GM19035 (cell line): ENCODE measurements at regions not wholly inside any gene's neighbourhood (a gene's known extent, or its start where the extent isn't known, plus 50 kb on each side); places are given as distances from the start of the nearest gene placed in this dataset.

Source experiments
- ATAC-seq: cut with Tn5 transposase; IDR thresholded peaks from one replicate; pipeline ENCODE4 v1.9.1; 2021; ENCODE audit not compliant: unreplicated experiment

- ATAC-seq: no peak
These were observed 413.6 kb downstream of the CDH2 start for GRCh38 chr18:27763341-27763740.

GRCh38 chr18:27762054-27762453 is 414.9 kb downstream of the CDH2 start:
- no peak for ATAC-seq

GRCh38 chr18:27752944-27753343 is 424.0 kb downstream of the CDH2 start:
- no peak for ATAC-seq

GRCh38 chr18:27750923-27751322 is 426.0 kb downstream of the CDH2 start:
- ATAC-seq: no peak

- ATAC-seq: no peak
These were observed 426.9 kb downstream of the CDH2 start for GRCh38 chr18:27750014-27750413.

GRCh38 chr18:27749194-27749593 is 427.7 kb downstream of the CDH2 start:
- ATAC-seq: no peak

- ATAC-seq: no peak
These were observed 430.7 kb downstream of the CDH2 start for GRCh38 chr18:27746241-27746640.

GRCh38 chr18:27735117-27735516 is 441.8 kb downstream of the CDH2 start:
- ATAC-seq: no peak

GRCh38 chr18:27731211-27731610 is 445.7 kb downstream of the CDH2 start:
- ATAC-seq: no peak

- ATAC-seq: no peak
These were observed 448.3 kb downstream of the CDH2 start for GRCh38 chr18:27728659-27729058.

GRCh38 chr18:27724362-27724761 is 452.6 kb downstream of the CDH2 start:
- ATAC-seq: no peak

- ATAC-seq: no peak
These were observed 453.8 kb downstream of the CDH2 start for GRCh38 chr18:27723168-27723567.

- ATAC-seq: no peak
These were observed 457.2 kb downstream of the CDH2 start for GRCh38 chr18:27719680-27720079.

- ATAC-seq: no peak
These were observed 459.1 kb downstream of the CDH2 start for GRCh38 chr18:27717816-27718215.

GRCh38 chr18:27717250-27717649 is 459.7 kb downstream of the CDH2 start:
- no peak for ATAC-seq

GRCh38 chr18:27715751-27716150 is 461.2 kb downstream of the CDH2 start:
- no peak for ATAC-seq

- no peak for ATAC-seq
These were observed 463.2 kb downstream of the CDH2 start for GRCh38 chr18:27713738-27714095.

GRCh38 chr18:27713037-27713737 is 463.7 kb downstream of the CDH2 start:
- ATAC-seq: no peak

GRCh38 chr18:27712066-27712465 is 464.9 kb downstream of the CDH2 start:
- no peak for ATAC-seq

GRCh38 chr18:27711382-27711781 is 465.5 kb downstream of the CDH2 start:
- ATAC-seq: no peak

- no peak for ATAC-seq
These were observed 467.6 kb downstream of the CDH2 start for GRCh38 chr18:27709344-27709743.

GRCh38 chr18:27707201-27707600 is 469.7 kb downstream of the CDH2 start:
- ATAC-seq: no peak

- ATAC-seq: no peak
These were observed 472.1 kb downstream of the CDH2 start for GRCh38 chr18:27704736-27705361.
